H1 (cell line): ENCODE measurements at regions not wholly inside any gene's neighbourhood (a gene's known extent, or its start where the extent isn't known, plus 50 kb on each side); places are given as distances from the start of the nearest gene placed in this dataset.
A peak's percentile ranks its signal among the peaks of the same experiment; 100 is the strongest.

Source experiments
- CTCF ChIA-PET: fragments of 300-600 bp; sonication (Branson Sonifier 250); formaldehyde crosslinking; loops from one replicate; lab custom pipeline; 2021; ENCODE audit not compliant: partially characterized antibody; lab: Charles Lee
- POLR2A ChIA-PET: fragments of 300-600 bp; sonication (Branson Sonifier 250); formaldehyde crosslinking; loops from one replicate; lab custom pipeline; 2021; ENCODE audit warnings: inconsistent platforms; ENCODE audit not compliant: partially characterized antibody; lab: Charles Lee
- DNase-seq, 2 experiments: peaks; one replicate each; pipeline versions ENCODE4 v3.0.0 to v3.0.0-alpha.2; 2010 to 2022; ENCODE audit warnings: low spot score in 2 of 2, low read depth in 1 of 2, mixed read lengths in 1 of 2
- FAIRE-seq: peaks from 2 replicates; lab custom pipeline; 2011; peaks lifted over from hg19 to GRCh38; lab: Jason Lieb, UNC
- H2AFZ ChIP-seq: 2 replicates; pipeline ENCODE4 v1.8.1; 2012; ENCODE audit warnings: low read length, inconsistent platforms
- H2AK5ac ChIP-seq: 2 replicates; pipeline ENCODE4 v1.6.1; 2013; ENCODE audit warnings: low read depth, low read length
- H2BK120ac ChIP-seq: replicated peaks from 2 replicates; pipeline ENCODE3; 2013; ENCODE audit warnings: low read depth, low read length, inconsistent platforms
- H2BK12ac ChIP-seq: 2 replicates; pipeline ENCODE4 v1.6.1; 2013; ENCODE audit warnings: low read depth, low read length
- H2BK15ac ChIP-seq: 2 replicates; pipeline ENCODE4 v1.6.1; 2013; ENCODE audit warnings: low read length
- H2BK20ac ChIP-seq: 2 replicates; pipeline ENCODE4 v1.6.1; 2013; ENCODE audit warnings: low read length
- H2BK5ac ChIP-seq: 2 replicates; pipeline ENCODE4 v1.6.1; 2013; ENCODE audit warnings: low read depth, low read length
- H3K14ac ChIP-seq: 2 replicates; pipeline ENCODE4 v1.6.1; 2013; ENCODE audit warnings: inconsistent platforms; ENCODE audit not compliant: insufficient read length
- H3K18ac ChIP-seq: 2 replicates; pipeline ENCODE4 v1.6.1; 2013; ENCODE audit warnings: low read length; ENCODE audit errors: extremely low read depth
- H3K23ac ChIP-seq: 2 replicates; pipeline ENCODE4 v1.6.1; 2013; ENCODE audit warnings: inconsistent platforms; ENCODE audit not compliant: insufficient read length
- H3K23me2 ChIP-seq: 2 replicates; pipeline ENCODE4 v1.6.1; 2013; ENCODE audit warnings: low read depth, low read length
- H3K27ac ChIP-seq: 2 replicates; pipeline ENCODE4 v1.6.1; 2011; ENCODE audit warnings: low read depth, low read length, inconsistent platforms
- H3K27me3 ChIP-seq, 4 experiments: replicated peaks in 1 of 4; 1 replicate in 1 of 4; 2 replicates in 3 of 4; pipeline versions ENCODE4 v1.6.1 to v1.8.1; 2011 to 2013; ENCODE audit warnings: low read length in 3 of 4, mild to moderate bottlenecking in 3 of 4, inconsistent platforms in 2 of 4, mixed read lengths in 2 of 4, moderate library complexity in 1 of 4; ENCODE audit not compliant: control insufficient read depth in 3 of 4, insufficient read depth in 3 of 4; ENCODE audit errors: extremely low read depth in 1 of 4
- H3K36me3 ChIP-seq, 4 experiments: 2 replicates each; pipeline versions ENCODE4 v1.6.1 to v1.8.1; 2011 to 2013; ENCODE audit warnings: mild to moderate bottlenecking in 4 of 4, low read length in 3 of 4, moderate library complexity in 2 of 4, control low read depth in 1 of 4, inconsistent platforms in 1 of 4; ENCODE audit not compliant: insufficient read depth in 4 of 4, control insufficient read depth in 2 of 4
- H3K4ac ChIP-seq: replicated peaks from 2 replicates; pipeline ENCODE3; 2013; ENCODE audit warnings: low read length, low read depth, mixed read lengths, inconsistent platforms; ENCODE audit not compliant: insufficient read length
- H3K4me1 ChIP-seq, 4 experiments: replicated peaks in 1 of 4; 1 replicate in 1 of 4; 2 replicates in 3 of 4; pipeline versions ENCODE4 v1.6.1 to v1.8.1; 2011 to 2013; ENCODE audit warnings: low read length in 3 of 4, inconsistent platforms in 2 of 4, mixed read lengths in 1 of 4; ENCODE audit not compliant: insufficient read depth in 4 of 4, control insufficient read depth in 3 of 4
- H3K4me2 ChIP-seq, 2 experiments: 2 replicates each; pipeline versions ENCODE4 v1.6.1 to v1.8.1; 2011 to 2013; ENCODE audit warnings: low read depth in 2 of 2, low read length in 2 of 2, control low read depth in 1 of 2, inconsistent platforms in 1 of 2, mild to moderate bottlenecking in 1 of 2; ENCODE audit not compliant: insufficient read depth in 1 of 2
- H3K4me3 ChIP-seq, 4 experiments: fragments of 200-600, 300-600 bp in 1 of 4; sonication (generic), shearing (Covaris generic), sonication (Bioruptor Twin) in 1 of 4; 2 replicates each; pipeline versions ENCODE4 v1.5.1 to v1.8.1; 2011 to 2016; ENCODE audit warnings: low read length in 4 of 4, low read depth in 3 of 4, control low read depth in 2 of 4, inconsistent platforms in 2 of 4, mild to moderate bottlenecking in 2 of 4, mixed read lengths in 1 of 4, moderate library complexity in 1 of 4; ENCODE audit not compliant: insufficient read depth in 2 of 4; ENCODE audit errors: extremely low read depth in 1 of 4
- H3K56ac ChIP-seq: replicated peaks from 2 replicates; pipeline ENCODE3; 2013; ENCODE audit warnings: low read depth, mild to moderate bottlenecking, mixed read lengths, low read length, inconsistent platforms; ENCODE audit not compliant: insufficient read length
- H3K79me1 ChIP-seq: 2 replicates; pipeline ENCODE4 v1.6.1; 2013; ENCODE audit warnings: low read depth, low read length, control low read depth
- H3K79me2 ChIP-seq, 2 experiments: 2 replicates each; pipeline versions ENCODE4 v1.6.1 to v1.8.1; 2012 to 2013; ENCODE audit warnings: low read length in 2 of 2, mild to moderate bottlenecking in 2 of 2, inconsistent platforms in 1 of 2; ENCODE audit not compliant: insufficient read depth in 2 of 2, control insufficient read depth in 1 of 2
- H3K9ac ChIP-seq, 4 experiments: replicated peaks in 1 of 4; 1 replicate in 1 of 4; 2 replicates in 3 of 4; pipeline versions ENCODE4 v1.6.1 to v1.8.1; 2011 to 2013; ENCODE audit warnings: low read depth in 3 of 4, low read length in 3 of 4, control low read depth in 2 of 4, mild to moderate bottlenecking in 2 of 4, moderate library complexity in 2 of 4, inconsistent platforms in 1 of 4; ENCODE audit errors: extremely low read depth in 1 of 4
- H3K9me3 ChIP-seq, 2 experiments: 2 replicates each; pipeline versions ENCODE4 v1.6.1 to v1.8.1; 2012 to 2013; ENCODE audit warnings: mild to moderate bottlenecking in 2 of 2, moderate library complexity in 2 of 2, control low read depth in 1 of 2, inconsistent platforms in 1 of 2, low read depth in 1 of 2, low read length in 1 of 2, mixed read lengths in 1 of 2; ENCODE audit not compliant: insufficient read depth in 2 of 2
- H4K20me1 ChIP-seq, 2 experiments: replicated peaks in 1 of 2; 2 replicates each; pipeline versions ENCODE3 to v1.8.1; 2011 to 2013; ENCODE audit warnings: inconsistent platforms in 2 of 2, low read length in 2 of 2, mild to moderate bottlenecking in 1 of 2; ENCODE audit not compliant: insufficient read depth in 2 of 2, control insufficient read depth in 1 of 2
- H4K5ac ChIP-seq: 2 replicates; pipeline ENCODE4 v1.6.1; 2013; ENCODE audit warnings: low read length, low read depth, mixed read lengths, inconsistent platforms; ENCODE audit not compliant: insufficient read length
- H4K8ac ChIP-seq: 2 replicates; pipeline ENCODE4 v1.8.0; 2013; ENCODE audit warnings: mild to moderate bottlenecking, moderate library complexity, low read length, inconsistent platforms; ENCODE audit not compliant: insufficient read depth; ENCODE audit errors: extremely low read depth
- H4K91ac ChIP-seq: replicated peaks from 2 replicates; pipeline ENCODE3; 2013; ENCODE audit warnings: low read length, mixed read lengths, inconsistent platforms; ENCODE audit not compliant: insufficient read length
- NRF1 ChIP-seq: IDR thresholded peaks from 2 replicates; pipeline ENCODE4 v1.6.1; 2011; ENCODE audit warnings: mild to moderate bottlenecking, low read depth, low read length, improper control_type of control experiment
- whole genome bisulfite sequencing, 2 experiments: shearing (Covaris generic) in 1 of 2; methylation state at CpG; one replicate each; pipeline versions ENCODE4 v1.1.6 to v1.1.7; 2013 to 2015; ENCODE audit warnings: low lambda C conversion rate in 2 of 2, mixed read lengths in 2 of 2, inconsistent platforms in 1 of 2, low coverage in 1 of 2, missing lambda C conversion rate in 1 of 2; ENCODE audit not compliant: insufficient replicate concordance in 2 of 2, insufficient coverage in 1 of 2, insufficient read length in 1 of 2; ENCODE audit errors: extremely low coverage in 1 of 2, missing lambda C conversion rate in 1 of 2; 5-methylcytosine and 5-hydroxymethylcytosine counted together

GRCh38 chr4:158996669-158997074 lies 106.2 kb upstream of the RAPGEF2 start:
- Histone ChIP-seq H3K79me2 (no peaks in the 10 kb centered on the region), H2AFZ (peak overlapping the region; percentile 67; the same call in 1 of the 2 replicates), H2BK5ac (no peak overlapping the region), H3K18ac (no peak overlapping the region), H3K27ac (no peak overlapping the region), H4K8ac (no peak overlapping the region), H2BK12ac (no peak overlapping the region), H2BK20ac (no peak overlapping the region), H3K9ac (no peak overlapping the region), H3K4me1 (no peaks in the 10 kb centered on the region), H2AK5ac (no peak overlapping the region), H3K9me3 (no peaks in the 10 kb centered on the region), H3K27me3 (no peaks in the 10 kb centered on the region), H3K56ac (no peak overlapping the region), H4K91ac (no peak overlapping the region), H2BK15ac (no peak overlapping the region), H2BK120ac (no peak overlapping the region), H3K23me2 (no peaks in the 10 kb centered on the region), H3K23ac (no peak overlapping the region), H3K36me3 (no peaks in the 10 kb centered on the region), H4K20me1 (no peaks in the 10 kb centered on the region), H3K4me3 (no peak overlapping the region), H3K4ac (no peak overlapping the region), H3K79me1 (no peaks in the 10 kb centered on the region), H3K4me2 (no peak overlapping the region), H3K14ac (no peak overlapping the region), H4K5ac (no peak overlapping the region)
- CTCF ChIA-PET: interaction anchor here (0.6 to 1.3 kb wide), 3 partner anchors 12 to 28 kb away, joined by 3 to 4 read pairs (median 3); no protein-coding TSS in a partner anchor
- POLR2A ChIA-PET: interaction anchor here (0.7 to 1.0 kb wide), 2 partner anchors 10 to 96 kb away, joined by 3 read pairs; no protein-coding TSS in a partner anchor
- DNase-seq (no peak), FAIRE-seq (no peak)
- 87% methylated on average over 3 of the region's 3 CpGs; no CpG with 5 or more reads in 1 of the 2 experiments for WGBS, 2 experiments
- no peak for TF ChIP-seq NRF1
